H1 (cell line): ENCODE measurements at regions not wholly inside any gene's neighbourhood (a gene's known extent, or its start where the extent isn't known, plus 50 kb on each side); places are given as distances from the start of the nearest gene placed in this dataset.

Experiments
- CHD7 ChIP-seq: fragments of 300-600 bp; sonication (generic); IDR thresholded peaks from 2 replicates; pipeline ENCODE4 v1.7.1; 2012; ENCODE audit warnings: low read length, moderate library complexity, mild to moderate bottlenecking, inconsistent platforms; ENCODE audit not compliant: insufficient replicate concordance
- HDAC2 ChIP-seq, 2 experiments: fragments of 300-600 bp in 1 of 2; sonication (generic) in 1 of 2; IDR thresholded peaks; 2 replicates each; pipeline ENCODE4 v1.6.1; 2011 to 2012; ENCODE audit warnings: low read depth in 2 of 2, low read length in 2 of 2, mild to moderate bottlenecking in 2 of 2, moderate library complexity in 2 of 2, borderline replicate concordance in 1 of 2, inconsistent platforms in 1 of 2
- JUN ChIP-seq: IDR thresholded peaks from 2 replicates; pipeline ENCODE4 v1.6.1; 2011; ENCODE audit warnings: low read depth, mild to moderate bottlenecking, improper control_type of control experiment, low read length
- RAD21 ChIP-seq, 2 experiments: IDR thresholded peaks in 1 of 2; conservative IDR thresholded peaks in 1 of 2; 2 replicates each; pipeline ENCODE4 v1.6.1; 2011; ENCODE audit warnings: low read depth in 2 of 2, low read length in 2 of 2, improper control_type of control experiment in 1 of 2, inconsistent platforms in 1 of 2, mild to moderate bottlenecking in 1 of 2, moderate library complexity in 1 of 2
- TAF1 ChIP-seq: IDR thresholded peaks from 2 replicates; pipeline ENCODE4 v1.6.1; 2011; ENCODE audit warnings: mild to moderate bottlenecking, low read depth, low read length
- TCF12 ChIP-seq: IDR thresholded peaks from 2 replicates; pipeline ENCODE4 v1.6.1; 2011; ENCODE audit warnings: low read depth, mild to moderate bottlenecking, low read length

DNA sequence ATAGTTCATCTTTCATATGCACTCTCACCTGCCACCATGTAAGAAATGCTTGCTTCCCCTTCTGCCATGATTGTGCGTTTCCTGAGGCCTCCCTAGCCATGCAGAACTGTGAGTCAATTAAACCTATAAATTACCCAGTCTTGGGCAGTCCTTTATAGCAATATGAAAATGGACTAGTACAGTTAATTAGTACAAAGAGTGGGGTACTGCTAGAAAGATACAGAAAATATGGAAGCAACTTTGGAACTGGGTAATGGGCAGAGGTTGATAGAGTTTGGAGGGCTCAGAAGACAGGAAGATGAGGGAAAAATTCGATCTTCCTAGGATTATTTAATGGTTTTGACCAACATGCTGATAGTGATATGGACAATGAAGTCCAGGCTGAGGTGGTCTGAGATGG lies 246.9 kb downstream of the CGGBP1 start (continued):
- no peak for TF ChIP-seq CHD7
- no peak for TF ChIP-seq TCF12
- TF ChIP-seq JUN: no peak
- TF ChIP-seq RAD21 (IDR thresholded peaks at IDR 0.05 in 1 of 2, conservative IDR thresholded peaks at IDR 0.05 in 1 of 2; ENCODE audit: low read depth in 2 of 2, low read length in 2 of 2): no peak
- no peak for TF ChIP-seq TAF1
- TF ChIP-seq HDAC2 (IDR thresholded peaks at IDR 0.05; ENCODE audit: borderline replicate concordance in 1 of 2, low read depth in 2 of 2, low read length in 2 of 2): no peak
